HG02870 (cell line): ENCODE measurements at regions not wholly inside any gene's neighbourhood (a gene's known extent, or its start where the extent isn't known, plus 50 kb on each side); places are given as distances from the start of the nearest gene placed in this dataset.

Experiments
- ATAC-seq: cut with Tn5 transposase; IDR thresholded peaks from one replicate; pipeline ENCODE4 v1.9.1; 2021; ENCODE audit warnings: mild to moderate bottlenecking, moderate library complexity; ENCODE audit not compliant: unreplicated experiment

- no peak for ATAC-seq
Observed at GRCh38 chr2:228268301-228268700, 86.8 kb upstream of the SPHKAP start.

- no peak for ATAC-seq
Observed at GRCh38 chr2:228263156-228263555, 81.7 kb upstream of the SPHKAP start.

GRCh38 chr2:228261546-228261945 lies 80.1 kb upstream of the SPHKAP start:
- no peak for ATAC-seq

- no peak for ATAC-seq
Observed at GRCh38 chr2:228257379-228257778, 75.9 kb upstream of the SPHKAP start.

- no peak for ATAC-seq
Observed at GRCh38 chr2:228253752-228254151, 72.3 kb upstream of the SPHKAP start.

- ATAC-seq, result no peak
Observed at GRCh38 chr2:228247335-228247734, 65.8 kb upstream of the SPHKAP start.

GRCh38 chr2:228245601-228246000 lies 64.1 kb upstream of the SPHKAP start:
- no peak for ATAC-seq

GRCh38 chr2:228242591-228242990 lies 61.1 kb upstream of the SPHKAP start:
- no peak for ATAC-seq

- ATAC-seq, result no peak
Observed at GRCh38 chr2:228239907-228240561, 58.5 kb upstream of the SPHKAP start.

- no peak for ATAC-seq
Observed at GRCh38 chr2:228239207-228239906, 57.9 kb upstream of the SPHKAP start.
